ENCODE measurements at regions not wholly inside any gene's neighbourhood (a gene's known extent, or its start where the extent isn't known, plus 50 kb on each side); places are given as distances from the start of the nearest gene placed in this dataset.

GRCh38 chr13:44151474-44151873 lies 222.2 kb upstream of the SERP2 start:
- Histone ChIP-seq H4K5ac (ENCODE audit: insufficient read length, low read depth, low read length) (no peak overlapping the region), H3K14ac (ENCODE audit: insufficient read length) (no peak overlapping the region)
- POLR2A ChIA-PET (ENCODE audit: partially characterized antibody) = no interaction called here

More at GRCh38 chr13:44151474-44151873, 222.2 kb upstream of the SERP2 start:
- Histone ChIP-seq H2BK15ac (ENCODE audit: low read length) (no peak overlapping the region), H3K18ac (ENCODE audit: extremely low read depth, low read length) (no peak overlapping the region), H2BK5ac (ENCODE audit: low read depth, low read length) (no peak overlapping the region), H4K20me1 (replicated peaks in 1 of 2; ENCODE audit: control insufficient read depth in 1 of 2, insufficient read depth in 2 of 2, low read length in 2 of 2) (no peaks in the 10 kb centered on the region), H3K27ac (ENCODE audit: low read depth, low read length) (no peak overlapping the region), H2BK20ac (ENCODE audit: low read length) (no peak overlapping the region), H4K91ac (replicated peaks; ENCODE audit: insufficient read length, low read length) (no peak overlapping the region), H3K56ac (replicated peaks; ENCODE audit: insufficient read length, low read depth, low read length) (no peak overlapping the region), H3K4me3 (ENCODE audit: extremely low read depth in 1 of 4, insufficient read depth in 2 of 4, low read depth in 3 of 4, low read length in 4 of 4) (no peak overlapping the region), H4K8ac (ENCODE audit: extremely low read depth, insufficient read depth, low read length) (no peak overlapping the region; the same call in 1 of the 2 replicates), H3K79me1 (ENCODE audit: low read depth, low read length) (no peaks in the 10 kb centered on the region; the same call in 1 of the 2 replicates), H2AK5ac (ENCODE audit: low read depth, low read length) (no peak overlapping the region), H3K4me2 (ENCODE audit: insufficient read depth in 1 of 2, low read depth in 2 of 2, low read length in 2 of 2) (no peak overlapping the region), H3K4me1 (replicated peaks in 1 of 4; ENCODE audit: control insufficient read depth in 3 of 4, insufficient read depth in 4 of 4, low read length in 3 of 4) (peaks cover 0 to 7% (median 0%) of the 10 kb centered on the region in 4 experiments; a peak in 3 of 7 replicates), H3K23me2 (ENCODE audit: low read depth, low read length) (no peaks in the 10 kb centered on the region; the same call in 1 of the 2 replicates), H3K27me3 (replicated peaks in 1 of 4; ENCODE audit: control insufficient read depth in 3 of 4, extremely low read depth in 1 of 4, insufficient read depth in 3 of 4, low read length in 3 of 4) (no peaks in the 10 kb centered on the region; a peak in 1 of 7 replicates), H2BK120ac (replicated peaks; ENCODE audit: low read depth, low read length) (no peak overlapping the region), H3K79me2 (ENCODE audit: control insufficient read depth in 1 of 2, insufficient read depth in 2 of 2, low read length in 2 of 2) (no peaks in the 10 kb centered on the region), H3K9me3 (ENCODE audit: insufficient read depth in 2 of 2, low read depth in 1 of 2, low read length in 1 of 2) (no peaks in the 10 kb centered on the region), H3K4ac (replicated peaks; ENCODE audit: insufficient read length, low read depth, low read length) (no peak overlapping the region), H3K23ac (ENCODE audit: insufficient read length) (no peak overlapping the region), H3K36me3 (ENCODE audit: control insufficient read depth in 2 of 4, insufficient read depth in 4 of 4, low read length in 3 of 4) (no peaks in the 10 kb centered on the region), H2AFZ (ENCODE audit: low read length) (no peak overlapping the region), H2BK12ac (ENCODE audit: low read depth, low read length) (no peak overlapping the region), H3K9ac (replicated peaks in 1 of 4; ENCODE audit: extremely low read depth in 1 of 4, low read depth in 3 of 4, low read length in 3 of 4) (no peak overlapping the region)
- FAIRE-seq (no peak), DNase-seq (ENCODE audit: low read depth in 1 of 2, low spot score in 2 of 2) (no peak)
- 85% methylated on average over 2 of the region's 2 CpGs; no CpG with 5 or more reads in 1 of the 2 experiments for WGBS, 2 experiments (ENCODE audit: extremely low coverage in 1 of 2, insufficient coverage in 1 of 2, insufficient read length in 1 of 2, insufficient replicate concordance in 2 of 2, low coverage in 1 of 2, low lambda C conversion rate in 2 of 2, missing lambda C conversion rate in 1 of 2)
- TF ChIP-seq CBX8 (IDR thresholded peaks at IDR 0.05; ENCODE audit: borderline replicate concordance, low read depth, low read length) (no peak), CREB1 (IDR thresholded peaks at IDR 0.05) (no peak), CTCF (IDR thresholded peaks at IDR 0.05; ENCODE audit: control extremely low read depth in 1 of 3, insufficient read depth in 1 of 3, low read depth in 1 of 3, low read length in 3 of 3) (no peak), BRCA1 (IDR thresholded peaks at IDR 0.05; ENCODE audit: low read depth, low read length) (no peak)
- CTCF ChIA-PET (ENCODE audit: partially characterized antibody) = no interaction called here
